Cardiac fibroblast (primary cell): ENCODE measurements at regions not wholly inside any gene's neighbourhood (a gene's known extent, or its start where the extent isn't known, plus 50 kb on each side); places are given as distances from the start of the nearest gene placed in this dataset.
A peak's percentile ranks its signal among the peaks of the same experiment; 100 is the strongest.

ENCODE experiments used
- DNase-seq, 2 donors: peaks; one replicate each; pipeline versions ENCODE4 v3.0.0 to v3.0.0-alpha.2; 2010; ENCODE audit warnings: low read depth in 2 of 2
- H3K4me3 ChIP-seq, 2 donors: replicated peaks in 1 of 2; 1 replicate in 1 of 2; 2 replicates in 1 of 2; pipeline ENCODE4 v1.5.1; 2011; ENCODE audit warnings: low read depth in 2 of 2, low read length in 2 of 2, mild to moderate bottlenecking in 2 of 2, moderate library complexity in 1 of 2
- TF ChIP-seq, protein P1 (sequence below): IDR thresholded peaks from one replicate; pipeline ENCODE4 v1.5.1; 2011; ENCODE audit warnings: low read depth, mild to moderate bottlenecking, low read length, inconsistent platforms

DNA sequence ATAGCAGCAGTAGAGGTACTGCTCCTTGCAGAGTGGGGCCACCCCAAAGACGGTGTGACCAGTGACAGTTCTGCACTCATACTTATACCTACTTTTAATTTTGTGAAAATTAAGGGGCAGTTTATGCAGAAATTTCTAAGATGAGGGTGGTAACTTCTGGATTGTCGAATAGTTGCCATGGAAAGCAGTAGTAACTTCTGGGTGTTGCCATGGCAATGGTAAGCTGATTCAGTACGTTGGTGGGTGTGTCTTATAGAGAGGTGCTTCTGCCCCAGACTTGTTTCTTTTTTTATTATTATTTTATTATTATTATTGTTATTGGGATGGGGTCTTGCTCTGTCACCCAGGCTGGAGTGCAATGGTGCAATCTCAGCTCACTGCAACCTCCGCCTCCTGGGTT, 82.8 kb upstream of the L3MBTL4 start:
- no peak overlapping the region for H3K4me3 ChIP-seq
- no peak for DNase-seq
- TF ChIP-seq, protein P1, sequence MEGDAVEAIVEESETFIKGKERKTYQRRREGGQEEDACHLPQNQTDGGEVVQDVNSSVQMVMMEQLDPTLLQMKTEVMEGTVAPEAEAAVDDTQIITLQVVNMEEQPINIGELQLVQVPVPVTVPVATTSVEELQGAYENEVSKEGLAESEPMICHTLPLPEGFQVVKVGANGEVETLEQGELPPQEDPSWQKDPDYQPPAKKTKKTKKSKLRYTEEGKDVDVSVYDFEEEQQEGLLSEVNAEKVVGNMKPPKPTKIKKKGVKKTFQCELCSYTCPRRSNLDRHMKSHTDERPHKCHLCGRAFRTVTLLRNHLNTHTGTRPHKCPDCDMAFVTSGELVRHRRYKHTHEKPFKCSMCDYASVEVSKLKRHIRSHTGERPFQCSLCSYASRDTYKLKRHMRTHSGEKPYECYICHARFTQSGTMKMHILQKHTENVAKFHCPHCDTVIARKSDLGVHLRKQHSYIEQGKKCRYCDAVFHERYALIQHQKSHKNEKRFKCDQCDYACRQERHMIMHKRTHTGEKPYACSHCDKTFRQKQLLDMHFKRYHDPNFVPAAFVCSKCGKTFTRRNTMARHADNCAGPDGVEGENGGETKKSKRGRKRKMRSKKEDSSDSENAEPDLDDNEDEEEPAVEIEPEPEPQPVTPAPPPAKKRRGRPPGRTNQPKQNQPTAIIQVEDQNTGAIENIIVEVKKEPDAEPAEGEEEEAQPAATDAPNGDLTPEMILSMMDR, result no peak

DNA sequence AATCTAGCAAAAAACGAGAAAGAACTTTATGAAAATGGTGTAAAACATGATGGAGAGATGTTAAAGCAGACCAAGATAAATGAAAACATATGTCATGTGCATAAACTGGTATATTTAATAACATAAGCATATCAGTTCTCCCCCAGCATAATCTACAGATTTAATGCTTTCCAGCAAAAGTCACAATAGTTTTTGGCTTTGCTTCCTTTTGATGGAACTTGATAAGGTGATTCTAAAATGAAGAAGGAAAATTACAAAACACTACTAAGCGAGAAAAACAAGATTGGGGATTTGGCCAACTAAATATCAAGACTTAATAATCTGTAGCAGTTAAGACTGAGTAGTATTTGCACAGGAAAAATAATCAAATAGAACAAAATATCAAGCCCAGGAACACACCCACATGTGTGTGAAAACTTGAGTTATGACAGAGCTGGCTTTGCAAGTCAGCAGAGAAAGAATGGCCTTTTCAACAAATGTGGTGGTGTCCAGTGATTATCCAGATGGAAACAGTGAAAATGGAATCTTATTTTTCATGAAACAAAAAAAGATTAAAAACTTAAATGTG, 83.7 kb upstream of the L3MBTL4 start:
- TF ChIP-seq, protein P1, result no peak
- H3K4me3 ChIP-seq, result no peak overlapping the region
- DNase-seq, result no peak

- no peak overlapping the region for H3K4me3 ChIP-seq
- DNase-seq, result no peak
- TF ChIP-seq, protein P1, result no peak
Measured at GRCh38 chr18:6504605-6505497, 90.1 kb upstream of the L3MBTL4 start.

GRCh38 chr18:6505498-6505875, 90.8 kb upstream of the L3MBTL4 start:
- DNase-seq, result no peak
- TF ChIP-seq, protein P1, result no peak
- H3K4me3 ChIP-seq, result no peak overlapping the region

DNA sequence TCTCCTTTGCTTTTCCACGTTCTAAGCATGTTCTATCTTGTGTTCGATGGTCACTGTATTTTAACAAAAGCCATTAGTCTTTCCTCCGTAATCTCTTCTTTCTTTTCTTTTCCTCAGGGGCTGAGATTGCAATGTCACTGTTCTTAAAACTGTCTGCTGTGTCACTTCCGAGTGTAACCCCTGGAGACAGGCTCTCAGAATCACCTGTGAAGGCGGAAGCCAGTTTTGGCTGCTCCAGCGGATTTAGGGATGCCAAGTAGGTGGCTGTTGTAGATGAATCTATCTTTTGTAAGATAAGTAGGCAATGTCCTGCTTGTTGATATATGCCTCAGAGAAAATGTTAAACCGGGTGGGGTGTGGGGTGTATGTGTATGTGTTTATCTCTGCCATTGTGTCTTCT, 94.7 kb upstream of the L3MBTL4 start:
- H3K4me3 ChIP-seq, result no peak overlapping the region
- TF ChIP-seq, protein P1, result no peak
- no peak for DNase-seq

DNA sequence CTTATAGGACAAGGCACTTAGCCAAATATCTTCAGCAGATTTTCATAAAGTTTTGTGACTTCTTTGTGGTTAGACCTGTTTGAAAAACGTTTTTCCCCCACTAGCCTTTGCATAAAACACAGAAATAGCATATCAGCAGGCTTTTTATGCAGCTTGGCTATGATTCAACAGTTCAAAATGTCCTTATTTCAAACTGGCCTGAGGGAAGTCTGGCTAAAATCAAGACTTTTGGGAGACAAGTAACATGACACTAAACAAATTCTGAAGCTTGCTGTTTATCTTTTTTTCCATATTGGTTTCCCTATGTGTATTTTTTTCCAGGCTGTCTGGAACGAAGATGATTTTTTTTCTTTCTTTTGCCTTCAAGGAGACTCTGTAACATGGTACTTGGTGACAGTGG, 95.1 kb upstream of the L3MBTL4 start:
- H3K4me3 ChIP-seq, result no peak overlapping the region
- DNase-seq, result peak; percentile 2 to 16
- TF ChIP-seq, protein P1, result no peak
